Endothelial cell of umbilical vein (primary cell): ENCODE measurements at regions not wholly inside any gene's neighbourhood (a gene's known extent, or its start where the extent isn't known, plus 50 kb on each side); places are given as distances from the start of the nearest gene placed in this dataset.

Experiments
- BruUV-seq: library from RNA; stranded (reverse); fragments of 400-500 nt; replicated peaks from 2 replicates; lab custom pipeline; 2021; lab: Mats Ljungman, UMichigan
- CTCF ChIA-PET: fragments of 300-600, 350-600 bp; sonication (Branson Sonifier 250); formaldehyde crosslinking; loops from one replicate; lab custom pipeline; 2021; ENCODE audit warnings: antibody characterized with exemption, inconsistent platforms; lab: Charles Lee
- POLR2A ChIA-PET: fragments of 300-600, 350-600 bp; sonication (Branson Sonifier 250); formaldehyde crosslinking; loops from one replicate; lab custom pipeline; 2021; ENCODE audit warnings: antibody characterized with exemption, inconsistent platforms; lab: Charles Lee
- DNase-seq: peaks from one replicate; pipeline ENCODE4 v3.0.0-alpha.2; 2011; ENCODE audit warnings: low read depth, low spot score
- FAIRE-seq: peaks from 2 replicates; lab custom pipeline; 2011; peaks lifted over from hg19 to GRCh38; lab: Jason Lieb, UNC
- H2AFZ ChIP-seq: 2 replicates; pipeline ENCODE4 v1.6.0; 2012; ENCODE audit warnings: low read depth, low read length, control low read depth, inconsistent platforms
- H3K27ac ChIP-seq: 2 replicates; pipeline ENCODE4 v1.5.1; 2011; ENCODE audit warnings: low read depth, mild to moderate bottlenecking, control low read depth, low read length, moderate library complexity; ENCODE audit not compliant: insufficient read depth
- H3K27me3 ChIP-seq, 2 experiments: 2 replicates each; pipeline versions ENCODE4 v1.6.0 to v1.6.1; 2011; ENCODE audit warnings: low read length in 2 of 2, mixed read lengths in 1 of 2; ENCODE audit not compliant: control insufficient read depth in 2 of 2, insufficient read depth in 2 of 2
- H3K36me3 ChIP-seq, 2 experiments: 2 replicates in 1 of 2; 3 replicates in 1 of 2; pipeline ENCODE4 v1.5.1; 2011; ENCODE audit warnings: low read length in 2 of 2, mild to moderate bottlenecking in 1 of 2, moderate library complexity in 1 of 2; ENCODE audit not compliant: control insufficient read depth in 2 of 2, insufficient read depth in 2 of 2; ENCODE audit errors: extremely low read depth in 1 of 2
- H3K4me1 ChIP-seq: 3 replicates; pipeline ENCODE4 v1.5.1; 2011; ENCODE audit warnings: mild to moderate bottlenecking, low read length; ENCODE audit not compliant: control insufficient read depth, insufficient read depth; ENCODE audit errors: extremely low read depth
- H3K4me2 ChIP-seq: 2 replicates; pipeline ENCODE4 v1.6.1; 2011; ENCODE audit warnings: low read length, control low read depth, mixed read lengths; ENCODE audit not compliant: insufficient read depth
- H3K4me3 ChIP-seq, 3 experiments: fragments of 200-600 bp in 1 of 3; sonication (generic), shearing (Covaris generic) in 1 of 3; replicated peaks in 1 of 3; 2 replicates each; pipeline ENCODE4 v1.5.1; 2011 to 2016; ENCODE audit warnings: control low read depth in 3 of 3, low read length in 3 of 3, mild to moderate bottlenecking in 2 of 3, inconsistent platforms in 1 of 3, low read depth in 1 of 3, moderate library complexity in 1 of 3; ENCODE audit not compliant: insufficient read depth in 1 of 3
- H3K79me2 ChIP-seq: 2 replicates; pipeline ENCODE4 v1.6.0; 2012; ENCODE audit warnings: low read length, inconsistent platforms; ENCODE audit not compliant: control insufficient read depth, insufficient read depth
- H3K9ac ChIP-seq: replicated peaks from 2 replicates; pipeline ENCODE3; 2011; ENCODE audit warnings: low read length, control low read depth; ENCODE audit not compliant: insufficient read depth; ENCODE audit errors: extremely low read depth
- H3K9me1 ChIP-seq: replicated peaks from 3 replicates; pipeline ENCODE4 v1.6.0; 2011; ENCODE audit warnings: mild to moderate bottlenecking, low read length; ENCODE audit not compliant: control insufficient read depth, insufficient read depth; ENCODE audit errors: extremely low read depth
- H3K9me3 ChIP-seq: replicated peaks from 2 replicates; pipeline ENCODE4 v1.5.1; 2012; ENCODE audit warnings: low read length, inconsistent platforms; ENCODE audit not compliant: control insufficient read depth, insufficient read depth
- H4K20me1 ChIP-seq: replicated peaks from 2 replicates; pipeline ENCODE3; 2011; ENCODE audit warnings: mild to moderate bottlenecking, low read length; ENCODE audit not compliant: control insufficient read depth, insufficient read depth; ENCODE audit errors: extremely low read depth
- CTCF ChIP-seq, 2 donors: IDR thresholded peaks; 1 replicate in 1 of 2; 2 replicates in 1 of 2; pipeline ENCODE4 v1.5.1; 2011; ENCODE audit warnings: low read length in 2 of 2, mild to moderate bottlenecking in 2 of 2, moderate library complexity in 2 of 2, control low read depth in 1 of 2, inconsistent platforms in 1 of 2, low read depth in 1 of 2; ENCODE audit not compliant: insufficient read depth in 1 of 2; ENCODE audit errors: extremely low read depth in 1 of 2
- EZH2 ChIP-seq: IDR thresholded peaks from 2 replicates; pipeline ENCODE4 v1.6.1; 2012; ENCODE audit warnings: borderline replicate concordance, low read depth, mild to moderate bottlenecking, moderate library complexity, low read length, inconsistent platforms; ENCODE audit not compliant: severe bottlenecking
- FOS ChIP-seq: IDR thresholded peaks from 2 replicates; pipeline ENCODE4 v1.6.1; 2011; ENCODE audit warnings: mild to moderate bottlenecking, low read length, moderate library complexity, borderline replicate concordance; ENCODE audit not compliant: insufficient read depth
- GATA2 ChIP-seq: IDR thresholded peaks from 2 replicates; pipeline ENCODE4 v1.7.0; 2011; ENCODE audit warnings: low read depth, mild to moderate bottlenecking, moderate library complexity, mixed read lengths, low read length; ENCODE audit not compliant: insufficient read length, insufficient read depth
- JUN ChIP-seq: IDR thresholded peaks from 2 replicates; pipeline ENCODE4 v1.6.1; 2011; ENCODE audit warnings: borderline replicate concordance, low read depth; ENCODE audit not compliant: insufficient read length, insufficient read depth
- MAX ChIP-seq: IDR thresholded peaks from 2 replicates; pipeline ENCODE4 v1.6.1; 2011; ENCODE audit not compliant: insufficient read depth, insufficient read length
- MYC ChIP-seq: IDR thresholded peaks from one replicate; pipeline ENCODE4 v1.6.1; 2011; ENCODE audit warnings: mild to moderate bottlenecking, low read depth, low read length
- POLR2A ChIP-seq: IDR thresholded peaks from 2 replicates; pipeline ENCODE4 v1.6.1; 2012; ENCODE audit warnings: low read depth, mild to moderate bottlenecking, control low read depth, low read length
- POLR2AphosphoS5 ChIP-seq: IDR thresholded peaks from 2 replicates; pipeline ENCODE4 v1.6.1; 2012; ENCODE audit warnings: low read depth, mild to moderate bottlenecking, control low read depth, low read length, moderate library complexity; ENCODE audit not compliant: insufficient read depth
- dilution Hi-C: fragments of 300-500 bp; cut with MboI; formaldehyde crosslinking; loops from one replicate; pipeline ENCODE4 v1.15.0; 2019; ENCODE audit warnings: low sequenced_read_pairs; ENCODE audit not compliant: extremely low pct_ligation_motif_present
- intact Hi-C: fragments of 100-400 bp; cut with micrococcal nuclease; formaldehyde crosslinking; loops from one replicate; pipeline ENCODE4 v1.10.0; 2022

- H3K4me2 ChIP-seq: no peak overlapping the region
- DNase-seq (no peak), FAIRE-seq (no peak)
- H3K36me3 ChIP-seq: no peaks in the 10 kb centered on the region
- TF ChIP-seq MAX (no peak), POLR2AphosphoS5 (no peak), GATA2 (no peak), MYC (no peak), EZH2 (no peak), POLR2A (no peak), FOS (no peak)
- CTCF ChIA-PET: no interaction called here
- H3K9ac ChIP-seq: no peak overlapping the region
- no peaks in the 10 kb centered on the region for H3K9me1 ChIP-seq
- no peaks in the 10 kb centered on the region for H3K9me3 ChIP-seq
- no peak overlapping the region for H2AFZ ChIP-seq
- no peak overlapping the region for H3K4me3 ChIP-seq
- no TSS peak for BruUV-seq
- intact Hi-C loops (no loop called here), dilution Hi-C loops (no loop called here)
- H3K4me1 ChIP-seq: no peaks in the 10 kb centered on the region
- POLR2A ChIA-PET: no interaction called here
- H3K27me3 ChIP-seq: no peaks in the 10 kb centered on the region
- no peaks in the 10 kb centered on the region for H4K20me1 ChIP-seq
- H3K79me2 ChIP-seq: no peaks in the 10 kb centered on the region
- H3K27ac ChIP-seq: no peak overlapping the region
These were observed 51.0 kb upstream of the ID2 start for GRCh38 chr2:8630676-8631464.

- ChIA-PET CTCF (no interaction called here), POLR2A (no interaction called here)
- Histone ChIP-seq H2AFZ (no peak overlapping the region), H3K4me1 (no peaks in the 10 kb centered on the region), H3K9me1 (no peaks in the 10 kb centered on the region), H3K79me2 (no peaks in the 10 kb centered on the region), H3K27me3 (no peaks in the 10 kb centered on the region), H3K27ac (no peak overlapping the region), H3K36me3 (no peaks in the 10 kb centered on the region), H3K4me3 (no peak overlapping the region), H3K4me2 (no peak overlapping the region), H4K20me1 (no peaks in the 10 kb centered on the region), H3K9me3 (no peaks in the 10 kb centered on the region), H3K9ac (no peak overlapping the region)
- no TSS peak for BruUV-seq
- dilution Hi-C loops (no loop called here), intact Hi-C loops (no loop called here)
- DNase-seq (no peak), FAIRE-seq (no peak)
- TF ChIP-seq JUN: no peak
- TF ChIP-seq POLR2AphosphoS5: no peak
- no peak for TF ChIP-seq FOS
- TF ChIP-seq MAX: no peak
- TF ChIP-seq POLR2A: no peak
- no peak for TF ChIP-seq GATA2
- TF ChIP-seq MYC: no peak
- no peak for TF ChIP-seq CTCF (IDR thresholded peaks at IDR 0.05; ENCODE audit: extremely low read depth in 1 of 2, insufficient read depth in 1 of 2, low read depth in 1 of 2, low read length in 2 of 2)
- no peak for TF ChIP-seq EZH2
These were observed 50.3 kb upstream of the ID2 start for GRCh38 chr2:8631465-8632005.
